Common myeloid progenitor, CD34-positive (primary cell): ENCODE measurements at regions not wholly inside any gene's neighbourhood (a gene's known extent, or its start where the extent isn't known, plus 50 kb on each side); places are given as distances from the start of the nearest gene placed in this dataset.

Source experiments
- CTCF ChIA-PET: fragments of 350-600 bp; sonication (Branson Sonifier 250); formaldehyde crosslinking; loops from one replicate; lab custom pipeline; 2021; ENCODE audit warnings: antibody characterized with exemption; lab: Charles Lee
- POLR2A ChIA-PET: fragments of 350-600 bp; sonication (Branson Sonifier 250); formaldehyde crosslinking; loops from one replicate; lab custom pipeline; 2021; ENCODE audit warnings: antibody characterized with exemption; lab: Charles Lee
- DNase-seq, 3 donors: peaks; one replicate each; pipeline versions ENCODE4 v3.0.0 to v3.0.0-alpha.2; 2013
- H3K27ac ChIP-seq, 2 experiments: 1 replicate in 1 of 2; 2 replicates in 1 of 2; pipeline ENCODE4 v1.7.0; 2013; ENCODE audit warnings: inconsistent platforms in 2 of 2, low read length in 2 of 2, mild to moderate bottlenecking in 2 of 2, low read depth in 1 of 2, moderate library complexity in 1 of 2; ENCODE audit not compliant: severe bottlenecking in 2 of 2, insufficient read depth in 1 of 2, poor library complexity in 1 of 2
- H3K27me3 ChIP-seq, 5 experiments: replicated peaks in 2 of 5; 1 replicate in 3 of 5; 2 replicates in 2 of 5; pipeline versions ENCODE4 v1.6.1 to v1.7.0; 2013; ENCODE audit warnings: low read length in 4 of 5, mild to moderate bottlenecking in 2 of 5, moderate library complexity in 2 of 5, inconsistent platforms in 1 of 5; ENCODE audit not compliant: insufficient read depth in 5 of 5, control insufficient read depth in 4 of 5
- H3K36me3 ChIP-seq, 4 experiments: 1 replicate in 2 of 4; 2 replicates in 2 of 4; pipeline versions ENCODE4 v1.6.1 to v1.7.0; 2013; ENCODE audit warnings: low read length in 3 of 4, control low read depth in 1 of 4, mild to moderate bottlenecking in 1 of 4; ENCODE audit not compliant: control insufficient read depth in 4 of 4, insufficient read depth in 4 of 4
- H3K4me1 ChIP-seq, 4 experiments: 1 replicate in 3 of 4; 2 replicates in 1 of 4; pipeline versions ENCODE4 v1.6.1 to v1.7.1; 2013; ENCODE audit warnings: low read length in 3 of 4, mild to moderate bottlenecking in 3 of 4, control low read depth in 1 of 4, inconsistent platforms in 1 of 4, moderate library complexity in 1 of 4; ENCODE audit not compliant: control insufficient read depth in 4 of 4, insufficient read depth in 4 of 4; ENCODE audit errors: control extremely low read depth in 1 of 4
- H3K4me3 ChIP-seq, 7 experiments: 1 replicate in 4 of 7; 2 replicates in 3 of 7; pipeline versions ENCODE4 v1.5.1 to v1.7.0; 2013; ENCODE audit warnings: mild to moderate bottlenecking in 7 of 7, low read length in 6 of 7, moderate library complexity in 6 of 7, inconsistent platforms in 2 of 7, low read depth in 2 of 7, control low read depth in 1 of 7; ENCODE audit not compliant: insufficient read depth in 4 of 7, control insufficient read depth in 1 of 7; ENCODE audit errors: extremely low read depth in 1 of 7
- H3K9me3 ChIP-seq, 5 experiments: 1 replicate in 4 of 5; 2 replicates in 1 of 5; pipeline versions ENCODE4 v1.6.1 to v1.7.1; 2013; ENCODE audit warnings: low read length in 4 of 5, mild to moderate bottlenecking in 2 of 5, inconsistent platforms in 1 of 5, low read depth in 1 of 5, moderate library complexity in 1 of 5; ENCODE audit not compliant: control insufficient read depth in 4 of 5, insufficient read depth in 2 of 5; ENCODE audit errors: control extremely low read depth in 1 of 5
- WGBS: methylation state at CpG from one replicate; pipeline ENCODE4 v1.1.5; 2013; ENCODE audit not compliant: insufficient coverage; 5-methylcytosine and 5-hydroxymethylcytosine counted together

- H3K9me3 ChIP-seq = no peaks in the 10 kb centered on the region
- ChIA-PET POLR2A (interaction anchor here (0.8 kb wide), 1 partner anchor 28 kb away, joined by 3 read pairs; no protein-coding TSS in a partner anchor), CTCF (no interaction called here)
- no peak overlapping the region for H3K4me3 ChIP-seq
- H3K4me1 ChIP-seq = peaks cover 0 to 1% (median 0%) of the 10 kb centered on the region in 4 experiments
- WGBS = 100% methylated on average over 2 of the region's 2 CpGs
- DNase-seq = no peak
- peaks cover 0 to 4% (median 1%) of the 10 kb centered on the region in 5 experiments for H3K27me3 ChIP-seq
- no peaks in the 10 kb centered on the region for H3K36me3 ChIP-seq
- no peak overlapping the region for H3K27ac ChIP-seq
Measured at GRCh38 chr10:121296881-121297585, 301.2 kb downstream of the FGFR2 start.

GRCh38 chr10:121300723-121301122 is 297.5 kb downstream of the FGFR2 start:
- Histone ChIP-seq H3K27me3 (peaks cover 0 to 1% (median 0%) of the 10 kb centered on the region in 5 experiments), H3K27ac (no peak overlapping the region), H3K9me3 (no peaks in the 10 kb centered on the region), H3K4me3 (no peak overlapping the region), H3K36me3 (no peaks in the 10 kb centered on the region), H3K4me1 (no peaks in the 10 kb centered on the region)
- no peak for DNase-seq
- 98% methylated on average over 4 of the region's 6 CpGs for WGBS
- POLR2A ChIA-PET = no interaction called here
- CTCF ChIA-PET = no interaction called here

GRCh38 chr10:121302541-121303180 is 295.6 kb downstream of the FGFR2 start:
- no peak for DNase-seq
- CTCF ChIA-PET = no interaction called here
- Histone ChIP-seq H3K27me3 (peaks cover 0 to 1% (median 0%) of the 10 kb centered on the region in 5 experiments), H3K36me3 (no peaks in the 10 kb centered on the region), H3K27ac (no peak overlapping the region), H3K4me3 (no peak overlapping the region), H3K9me3 (peaks cover 0 to 3% (median 0%) of the 10 kb centered on the region in 5 experiments), H3K4me1 (no peaks in the 10 kb centered on the region)
- POLR2A ChIA-PET = no interaction called here
- WGBS = 83% methylated on average over 2 of the region's 7 CpGs

- H3K4me1 ChIP-seq = no peaks in the 10 kb centered on the region
- 98% methylated on average over 7 of the region's 10 CpGs for WGBS
- ChIA-PET CTCF (no interaction called here), POLR2A (no interaction called here)
- H3K27ac ChIP-seq = no peak overlapping the region
- DNase-seq = no peak
- H3K4me3 ChIP-seq = no peak overlapping the region
- H3K27me3 ChIP-seq = peaks cover 0 to 1% (median 0%) of the 10 kb centered on the region in 5 experiments
- peaks cover 0 to 3% (median 0%) of the 10 kb centered on the region in 5 experiments for H3K9me3 ChIP-seq
- H3K36me3 ChIP-seq = no peaks in the 10 kb centered on the region
Measured at GRCh38 chr10:121303287-121303890, 294.9 kb downstream of the FGFR2 start.

- ChIA-PET POLR2A (no interaction called here), CTCF (no interaction called here)
- Histone ChIP-seq H3K27ac (no peak overlapping the region), H3K36me3 (no peaks in the 10 kb centered on the region), H3K4me1 (peaks cover 0 to 5% (median under 1%) of the 10 kb centered on the region in 4 experiments), H3K9me3 (peaks cover 0 to 3% (median 0%) of the 10 kb centered on the region in 5 experiments), H3K27me3 (no peaks in the 10 kb centered on the region), H3K4me3 (no peak overlapping the region)
- WGBS = 100% methylated on average over 1 of the region's 2 CpGs
- DNase-seq = no peak
Measured at GRCh38 chr10:121305066-121305465, 293.2 kb downstream of the FGFR2 start.

- no peak for DNase-seq
- Histone ChIP-seq H3K4me1 (peaks cover 0 to 11% (median 2%) of the 10 kb centered on the region in 4 experiments), H3K27me3 (no peaks in the 10 kb centered on the region), H3K9me3 (peaks cover 0 to 3% (median 0%) of the 10 kb centered on the region in 5 experiments), H3K27ac (no peak overlapping the region), H3K4me3 (no peak overlapping the region), H3K36me3 (no peaks in the 10 kb centered on the region)
- 100% methylated on average over 1 of the region's 3 CpGs for WGBS
- POLR2A ChIA-PET = no interaction called here
- CTCF ChIA-PET = no interaction called here
Measured at GRCh38 chr10:121306159-121306673, 292.0 kb downstream of the FGFR2 start.
